Middle frontal gyrus (tissue), 1 donor: ENCODE measurements at regions not wholly inside any gene's neighbourhood (a gene's known extent, or its start where the extent isn't known, plus 50 kb on each side); places are given as distances from the start of the nearest gene placed in this dataset.

Experiments
- DNase-seq: peaks from one replicate; pipeline ENCODE4 v3.0.0-alpha.2; 2015; ENCODE audit warnings: low spot score; ENCODE audit errors: extremely low spot score

- DNase-seq, result no peak
Measured at GRCh38 chr6:41470331-41471063, 75.7 kb upstream of the FOXP4 start.

GRCh38 chr6:41471064-41471895 is 74.9 kb upstream of the FOXP4 start:
- no peak for DNase-seq

- DNase-seq, result no peak
Measured at GRCh38 chr6:41474213-41474933, 71.8 kb upstream of the FOXP4 start.

- no peak for DNase-seq
Measured at GRCh38 chr6:41475164-41475563, 71.0 kb upstream of the FOXP4 start.

- DNase-seq, result no peak
Measured at GRCh38 chr6:41475737-41476357, 70.3 kb upstream of the FOXP4 start.

GRCh38 chr6:41476401-41476800 is 69.8 kb upstream of the FOXP4 start:
- DNase-seq, result no peak

- no peak for DNase-seq
Measured at GRCh38 chr6:41477572-41477971, 68.6 kb upstream of the FOXP4 start.

GRCh38 chr6:41483943-41484342 is 62.2 kb upstream of the FOXP4 start:
- no peak for DNase-seq

GRCh38 chr6:41487860-41488432 is 58.2 kb upstream of the FOXP4 start:
- no peak for DNase-seq

- DNase-seq, result no peak
Measured at GRCh38 chr6:41488433-41489119, 57.6 kb upstream of the FOXP4 start.

- DNase-seq, result no peak
Measured at GRCh38 chr6:41489120-41489851, 56.9 kb upstream of the FOXP4 start.

- DNase-seq, result no peak
Measured at GRCh38 chr6:41492261-41492891, 53.8 kb upstream of the FOXP4 start.

GRCh38 chr6:41494212-41495110 is 51.7 kb upstream of the FOXP4 start:
- DNase-seq, result no peak
